ENCODE measurements at regions not wholly inside any gene's neighbourhood (a gene's known extent, or its start where the extent isn't known, plus 50 kb on each side); places are given as distances from the start of the nearest gene placed in this dataset.

DNA sequence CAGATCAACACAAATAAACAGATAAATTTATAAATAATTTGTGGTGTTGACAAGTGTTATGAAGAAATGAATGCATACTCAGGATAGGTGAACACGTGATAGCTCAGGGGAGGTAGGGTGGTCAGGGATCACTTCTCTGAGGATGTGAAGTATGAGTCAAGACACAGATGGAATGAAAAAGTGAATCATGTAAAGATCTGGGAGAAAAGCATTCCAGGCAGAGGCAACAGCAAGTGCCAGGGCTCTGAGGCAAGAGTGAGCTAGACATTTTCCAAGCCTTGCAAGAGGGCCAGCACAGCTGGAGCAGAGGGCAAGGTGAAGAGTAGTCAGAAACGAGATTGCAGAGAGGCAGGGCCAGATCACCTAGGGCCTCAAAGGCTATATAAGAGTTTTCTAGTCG lies 177.8 kb downstream of the WNT5A start:
- H3K9me3 Mint-ChIP-seq, result peaks cover 0 to 11% (median 2%) of the 10 kb centered on the region in 9 donors
- no peaks in the 10 kb centered on the region for H3K4me1 Mint-ChIP-seq
- H3K36me3 Mint-ChIP-seq, result no peaks in the 10 kb centered on the region
- POLR2A ChIA-PET, result no interaction called here
- DNase-seq, result no peak
- no peak overlapping the region for H3K27ac Mint-ChIP-seq
- H3K27me3 Mint-ChIP-seq, result peaks cover 0 to 3% (median 0%) of the 10 kb centered on the region in 5 donors
- no peak for ATAC-seq
- H3K4me3 Mint-ChIP-seq, result no peak overlapping the region

GRCh38 chr3:55307622-55308021 lies 179.5 kb downstream of the WNT5A start:
- Mint-ChIP-seq H3K4me1 (no peaks in the 10 kb centered on the region), H3K4me3 (no peak overlapping the region), H3K27me3 (peaks cover 0 to 3% (median 2%) of the 10 kb centered on the region in 5 donors), H3K27ac (no peak overlapping the region), H3K9me3 (peaks cover 0 to 19% (median 3%) of the 10 kb centered on the region in 9 donors), H3K36me3 (no peaks in the 10 kb centered on the region)
- POLR2A ChIA-PET, result no interaction called here
- ATAC-seq (no peak), DNase-seq (no peak)

DNA sequence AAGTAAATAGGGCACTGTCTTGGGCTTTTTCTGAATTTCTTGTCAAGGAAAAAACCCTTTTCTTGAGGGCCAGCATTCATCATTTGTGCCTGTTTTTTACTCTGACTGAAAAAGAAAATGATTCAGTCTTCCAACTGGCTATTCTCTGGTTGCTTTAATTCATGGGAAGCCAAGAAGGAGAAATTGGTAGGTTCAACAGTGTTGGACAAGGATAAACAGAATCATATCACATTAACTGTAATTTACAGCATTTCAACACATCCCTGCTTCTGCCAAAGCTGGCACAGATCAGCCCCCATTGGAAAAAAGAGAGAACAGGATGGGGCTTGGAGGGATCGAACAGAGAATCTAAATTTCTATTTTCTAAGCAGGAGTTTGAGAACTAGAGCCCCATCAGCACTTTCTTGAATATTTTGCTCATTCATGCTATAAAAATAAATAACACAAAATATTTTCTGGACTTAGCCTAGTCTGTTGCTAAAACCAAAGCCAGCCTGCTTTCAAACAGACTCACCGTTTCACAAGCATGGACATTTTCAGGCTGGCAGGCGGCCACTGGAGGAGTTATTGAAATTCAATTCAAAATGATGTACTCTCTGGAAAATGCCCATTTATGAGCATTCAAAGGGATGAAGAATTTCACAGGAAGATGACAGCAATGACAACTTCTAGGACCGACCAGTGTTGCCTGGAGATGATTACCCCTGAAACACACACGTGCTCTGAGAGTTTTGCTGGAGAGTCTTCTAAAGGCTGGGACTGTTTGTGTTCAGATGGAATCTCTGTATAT lies 181.2 kb downstream of the WNT5A start:
- H3K27ac Mint-ChIP-seq, result no peak overlapping the region
- ATAC-seq, result no peak
- POLR2A ChIA-PET, result no interaction called here
- H3K36me3 Mint-ChIP-seq, result no peaks in the 10 kb centered on the region
- H3K27me3 Mint-ChIP-seq, result peaks cover 0 to 7% (median 2%) of the 10 kb centered on the region in 5 donors
- H3K4me3 Mint-ChIP-seq, result no peak overlapping the region
- DNase-seq, result no peak
- H3K4me1 Mint-ChIP-seq, result peaks cover 0 to 3% (median 0%) of the 10 kb centered on the region in 4 donors
- peaks cover 0 to 19% (median 3%) of the 10 kb centered on the region in 9 donors for H3K9me3 Mint-ChIP-seq

DNA sequence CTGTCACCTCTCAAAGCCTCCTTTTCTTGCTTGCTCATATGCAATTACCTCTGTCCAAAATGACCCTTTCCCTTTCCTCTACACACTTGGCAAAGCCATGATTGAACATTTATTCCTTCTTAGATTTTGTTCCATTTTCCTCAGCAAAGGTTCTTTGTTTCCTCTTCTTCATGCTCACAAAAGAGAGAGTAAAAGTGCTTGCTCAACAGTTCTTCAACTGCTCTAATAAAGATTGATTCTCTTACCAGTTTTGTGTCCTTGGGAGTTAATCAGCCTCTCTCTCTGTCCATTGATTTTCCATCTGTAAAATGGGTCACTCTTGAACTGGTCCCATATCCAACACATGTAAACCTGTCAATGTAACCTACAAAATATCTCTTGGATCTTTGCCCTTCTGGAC lies 186.4 kb downstream of the WNT5A start:
- Mint-ChIP-seq H3K27ac (no peak overlapping the region), H3K4me1 (peaks cover 0 to 3% (median 0%) of the 10 kb centered on the region in 4 donors), H3K4me3 (no peak overlapping the region), H3K36me3 (no peaks in the 10 kb centered on the region), H3K27me3 (peaks cover 0 to 10% (median 2%) of the 10 kb centered on the region in 5 donors), H3K9me3 (peaks cover 0 to 23% (median 2%) of the 10 kb centered on the region in 9 donors)
- ATAC-seq (no peak), DNase-seq (no peak)
- POLR2A ChIA-PET, result no interaction called here

GRCh38 chr3:55297706-55298105 lies 189.4 kb downstream of the WNT5A start:
- no peaks in the 10 kb centered on the region for H3K36me3 Mint-ChIP-seq

DNA sequence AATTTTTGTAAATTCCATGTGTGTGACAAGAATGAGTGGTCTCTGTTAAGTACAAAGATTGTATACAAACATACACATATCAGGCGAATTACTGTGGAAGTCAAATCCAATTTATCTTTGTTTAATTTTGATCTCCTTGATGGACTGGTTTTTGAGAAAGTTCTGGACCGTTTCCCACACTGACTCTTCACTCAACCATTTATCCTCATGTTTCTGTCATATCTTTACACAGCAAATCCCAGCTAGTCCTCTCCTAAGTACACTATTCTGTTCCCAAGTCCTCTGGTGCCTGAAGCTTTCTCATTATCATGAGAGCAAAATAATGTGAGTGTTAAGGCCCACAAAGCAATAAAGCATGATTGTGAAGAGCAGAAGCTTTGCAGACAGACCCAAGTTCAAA lies 189.9 kb downstream of the WNT5A start:
- ATAC-seq, result no peak
- no peak overlapping the region for H3K4me3 Mint-ChIP-seq
- no peak overlapping the region for H3K27ac Mint-ChIP-seq
- POLR2A ChIA-PET, result no interaction called here
- peaks cover 0 to 21% (median 0%) of the 10 kb centered on the region in 9 donors for H3K9me3 Mint-ChIP-seq
- DNase-seq, result no peak
- H3K36me3 Mint-ChIP-seq, result no peaks in the 10 kb centered on the region
- peaks cover 0 to 19% (median 5%) of the 10 kb centered on the region in 5 donors for H3K27me3 Mint-ChIP-seq
- H3K4me1 Mint-ChIP-seq, result peaks cover 0 to 3% (median 0%) of the 10 kb centered on the region in 4 donors

More at GRCh38 chr3:55297706-55298105, 189.4 kb downstream of the WNT5A start:
- Mint-ChIP-seq H3K27me3 (peaks cover 0 to 18% (median 5%) of the 10 kb centered on the region in 5 donors), H3K9me3 (peaks cover 0 to 21% (median 0%) of the 10 kb centered on the region in 9 donors), H3K4me1 (peaks cover 0 to 3% (median 0%) of the 10 kb centered on the region in 4 donors), H3K27ac (no peak overlapping the region), H3K4me3 (no peak overlapping the region)
- ATAC-seq, result no peak
- no peak for DNase-seq
- POLR2A ChIA-PET, result no interaction called here

- H3K36me3 Mint-ChIP-seq, result no peaks in the 10 kb centered on the region
- no peak overlapping the region for H3K4me3 Mint-ChIP-seq
- POLR2A ChIA-PET, result no interaction called here
- H3K27me3 Mint-ChIP-seq, result peaks cover 0 to 19% (median 5%) of the 10 kb centered on the region in 5 donors
- H3K4me1 Mint-ChIP-seq, result peaks cover 0 to 3% (median 0%) of the 10 kb centered on the region in 4 donors
- no peak for DNase-seq
- H3K9me3 Mint-ChIP-seq, result peaks cover 0 to 21% (median 0%) of the 10 kb centered on the region in 9 donors
- ATAC-seq, result no peak
- no peak overlapping the region for H3K27ac Mint-ChIP-seq
Observed at GRCh38 chr3:55296791-55297190, 190.3 kb downstream of the WNT5A start.

- POLR2A ChIA-PET, result no interaction called here
- Mint-ChIP-seq H3K4me3 (no peak overlapping the region), H3K27me3 (peaks cover 0 to 19% (median 3%) of the 10 kb centered on the region in 5 donors), H3K27ac (no peak overlapping the region), H3K4me1 (peaks cover 0 to 1% (median 0%) of the 10 kb centered on the region in 4 donors), H3K36me3 (no peaks in the 10 kb centered on the region), H3K9me3 (peaks cover 0 to 18% (median 0%) of the 10 kb centered on the region in 9 donors)
- no peak for DNase-seq
- no peak for ATAC-seq
Observed at GRCh38 chr3:55296030-55296429, 191.1 kb downstream of the WNT5A start.

DNA sequence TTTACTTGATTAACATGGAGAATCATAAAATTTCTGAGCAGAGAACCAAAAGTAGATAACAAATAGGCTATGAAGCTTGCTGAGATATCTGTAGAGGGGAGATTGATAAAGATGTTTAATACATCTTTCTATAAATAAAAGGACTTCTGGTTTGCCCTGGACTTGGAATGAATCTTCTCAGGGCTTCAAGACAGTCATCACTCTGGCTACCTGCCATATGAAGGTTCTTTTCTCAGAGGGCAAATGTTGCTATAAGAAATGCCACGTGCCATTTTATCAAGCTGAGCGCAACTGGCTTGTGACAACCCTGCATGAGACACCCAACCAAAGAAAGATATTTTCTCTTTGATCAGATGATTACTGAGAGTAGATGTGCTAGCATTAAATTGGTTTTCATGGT lies 192.5 kb downstream of the WNT5A start:
- Mint-ChIP-seq H3K36me3 (no peaks in the 10 kb centered on the region), H3K4me3 (no peak overlapping the region), H3K9me3 (peaks cover 0 to 12% (median 1%) of the 10 kb centered on the region in 9 donors), H3K27me3 (peaks cover 0 to 19% (median 1%) of the 10 kb centered on the region in 5 donors), H3K27ac (no peak overlapping the region), H3K4me1 (no peaks in the 10 kb centered on the region)
- ATAC-seq (no peak), DNase-seq (no peak)
- POLR2A ChIA-PET, result no interaction called here

- ATAC-seq, result no peak
- H3K27me3 Mint-ChIP-seq, result peaks cover 0 to 19% (median 4%) of the 10 kb centered on the region in 5 donors
- H3K9me3 Mint-ChIP-seq, result peaks cover 0 to 9% (median 0%) of the 10 kb centered on the region in 9 donors
- H3K36me3 Mint-ChIP-seq, result no peaks in the 10 kb centered on the region
- no peaks in the 10 kb centered on the region for H3K4me1 Mint-ChIP-seq
- H3K27ac Mint-ChIP-seq, result no peak overlapping the region
- POLR2A ChIA-PET, result no interaction called here
- no peak overlapping the region for H3K4me3 Mint-ChIP-seq
- peak in 1 of 10 donors; percentile 0 for DNase-seq
Observed at GRCh38 chr3:55292360-55292759, 194.7 kb downstream of the WNT5A start.

- H3K36me3 Mint-ChIP-seq, result no peaks in the 10 kb centered on the region
- no peak overlapping the region for H3K27ac Mint-ChIP-seq
- DNase-seq (no peak), ATAC-seq (no peak)
- H3K9me3 Mint-ChIP-seq, result peaks cover 0 to 9% (median 0%) of the 10 kb centered on the region in 9 donors
- H3K27me3 Mint-ChIP-seq, result peaks cover 0 to 18% (median 2%) of the 10 kb centered on the region in 5 donors
- no peaks in the 10 kb centered on the region for H3K4me1 Mint-ChIP-seq
- H3K4me3 Mint-ChIP-seq, result no peak overlapping the region
- POLR2A ChIA-PET, result no interaction called here
Observed at GRCh38 chr3:55288657-55289056, 198.4 kb downstream of the WNT5A start.

DNA sequence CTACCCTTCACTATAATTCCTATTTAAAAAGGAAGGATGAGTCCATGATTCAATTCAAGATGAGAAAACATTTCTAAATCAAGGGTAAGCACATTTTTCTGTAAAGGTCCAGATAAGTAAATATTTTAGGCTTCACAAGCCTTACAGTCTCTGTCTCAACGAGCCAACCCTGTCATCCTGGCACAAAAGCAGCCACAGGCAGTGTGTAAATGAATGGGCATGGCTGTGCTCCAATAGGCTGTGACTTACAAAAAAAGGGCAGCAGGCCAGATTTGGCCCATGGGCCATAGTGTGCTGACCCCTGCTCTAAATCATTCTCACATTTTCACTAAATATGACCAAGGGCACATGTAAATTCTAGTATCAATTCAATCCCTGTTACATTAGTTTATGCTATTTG lies 200.4 kb downstream of the WNT5A start:
- Mint-ChIP-seq H3K9me3 (peaks cover 0 to 12% (median 2%) of the 10 kb centered on the region in 9 donors), H3K36me3 (no peaks in the 10 kb centered on the region), H3K4me3 (no peak overlapping the region), H3K27me3 (peaks cover 0 to 11% (median 0%) of the 10 kb centered on the region in 5 donors), H3K27ac (no peak overlapping the region), H3K4me1 (no peaks in the 10 kb centered on the region)
- POLR2A ChIA-PET, result no interaction called here
- no peak for ATAC-seq
- DNase-seq, result no peak

DNA sequence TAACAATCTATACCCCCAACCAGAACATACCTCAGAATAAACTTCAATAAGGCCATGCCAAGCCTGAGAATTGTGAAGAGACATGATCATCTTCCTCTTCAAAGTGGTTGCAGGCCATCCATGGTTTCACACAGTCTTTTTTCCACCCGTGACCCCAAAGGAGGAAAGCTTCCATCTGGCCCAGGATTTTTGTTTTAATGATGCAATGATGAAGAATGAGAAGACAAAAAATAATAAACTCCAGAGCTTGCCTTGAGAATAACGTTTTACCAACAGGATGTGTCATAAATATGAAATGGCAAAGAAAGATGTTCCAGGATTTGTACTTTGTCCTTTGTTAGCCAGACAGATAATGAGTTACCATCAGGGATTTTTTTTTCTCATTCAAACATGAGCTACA lies 201.9 kb downstream of the WNT5A start:
- POLR2A ChIA-PET, result no interaction called here
- H3K9me3 Mint-ChIP-seq, result peaks cover 0 to 21% (median 2%) of the 10 kb centered on the region in 9 donors
- DNase-seq, result no peak
- ATAC-seq, result no peak
- H3K4me3 Mint-ChIP-seq, result no peak overlapping the region
- peaks cover 0 to 11% (median 2%) of the 10 kb centered on the region in 5 donors for H3K27me3 Mint-ChIP-seq
- H3K27ac Mint-ChIP-seq, result no peak overlapping the region
- no peaks in the 10 kb centered on the region for H3K4me1 Mint-ChIP-seq
- H3K36me3 Mint-ChIP-seq, result no peaks in the 10 kb centered on the region
